ENCODE measurements at regions not wholly inside any gene's neighbourhood (a gene's known extent, or its start where the extent isn't known, plus 50 kb on each side); places are given as distances from the start of the nearest gene placed in this dataset.

GRCh38 chr6:37088897-37089296, 81.1 kb upstream of the PIM1 start:
- TF ChIP-seq EZH2 (IDR thresholded peaks at IDR 0.05; ENCODE audit: low read depth) (no peak), CTCF (conservative IDR thresholded peaks at IDR 0.05) (no peak)

Data from PC-9 (cell line).